ENCODE measurements at regions not wholly inside any gene's neighbourhood (a gene's known extent, or its start where the extent isn't known, plus 50 kb on each side); places are given as distances from the start of the nearest gene placed in this dataset.

- DNase-seq: no peak
- no peak overlapping the region for H3K27ac ChIP-seq (ENCODE audit: low read depth in 2 of 2, low read length in 1 of 2)
- no peaks in the 10 kb centered on the region for H3K36me3 ChIP-seq (replicated peaks in 1 of 2; ENCODE audit: control insufficient read depth in 1 of 2, insufficient read depth in 2 of 2, low read length in 1 of 2)
- CTCF ChIA-PET: interaction anchor here (0.6 kb wide), 1 partner anchor 264 kb away, joined by 3 read pairs; no protein-coding TSS in a partner anchor
- H3K79me2 ChIP-seq (ENCODE audit: insufficient read depth): no peaks in the 10 kb centered on the region
- TF ChIP-seq TEAD4 (IDR thresholded peaks at IDR 0.05; ENCODE audit: borderline replicate concordance, insufficient read depth) (no peak), MEF2A (IDR thresholded peaks at IDR 0.05; ENCODE audit: borderline replicate concordance, low read depth) (no peak), EZH2phosphoT487 (IDR thresholded peaks at IDR 0.05; ENCODE audit: borderline replicate concordance, low read depth) (no peak)
- 46% methylated on average over 2 of the region's 2 CpGs for whole genome bisulfite sequencing (ENCODE audit: low lambda C conversion rate)
- no peak overlapping the region for H3K4me3 ChIP-seq (ENCODE audit: low read depth in 2 of 2, low read length in 1 of 2)
- no peaks in the 10 kb centered on the region for H3K9me2 ChIP-seq
- no peaks in the 10 kb centered on the region for H3K4me1 ChIP-seq (ENCODE audit: control insufficient read depth in 1 of 2, insufficient read depth in 2 of 2, low read depth in 1 of 2, low read length in 1 of 2)
- no peak overlapping the region for H2AFZ ChIP-seq (ENCODE audit: low read depth)
- H3K9me3 ChIP-seq: no peaks in the 10 kb centered on the region
- H3K9ac ChIP-seq: no peak overlapping the region
- H3F3A ChIP-seq (replicated peaks; ENCODE audit: insufficient read depth): peaks cover 3% of the 10 kb centered on the region
- H3K4me2 ChIP-seq: no peak overlapping the region
- no peaks in the 10 kb centered on the region for H4K20me1 ChIP-seq (ENCODE audit: insufficient read depth)
- POLR2A ChIA-PET: no interaction called here
- H3K27me3 ChIP-seq (ENCODE audit: insufficient read depth): no peaks in the 10 kb centered on the region
Measured at GRCh38 chr12:85603556-85603955, 232.7 kb downstream of the RASSF9 start.

GRCh38 chr12:85606455-85606854 lies 229.8 kb downstream of the RASSF9 start:
- ChIA-PET POLR2A (no interaction called here), CTCF (no interaction called here)
- no peak overlapping the region for H3K9ac ChIP-seq
- no peak overlapping the region for H3K27ac ChIP-seq (ENCODE audit: low read depth in 2 of 2, low read length in 1 of 2)
- 58% methylated on average over 2 of the region's 2 CpGs for WGBS (ENCODE audit: low lambda C conversion rate)
- no peaks in the 10 kb centered on the region for H3K36me3 ChIP-seq (replicated peaks in 1 of 2; ENCODE audit: control insufficient read depth in 1 of 2, insufficient read depth in 2 of 2, low read length in 1 of 2)
- no peaks in the 10 kb centered on the region for H3K4me1 ChIP-seq (ENCODE audit: control insufficient read depth in 1 of 2, insufficient read depth in 2 of 2, low read depth in 1 of 2, low read length in 1 of 2)
- no peaks in the 10 kb centered on the region for H4K20me1 ChIP-seq (ENCODE audit: insufficient read depth)
- TF ChIP-seq RAD21 (IDR thresholded peaks at IDR 0.05; ENCODE audit: low read length): no peak
- no peak for TF ChIP-seq TEAD4 (IDR thresholded peaks at IDR 0.05; ENCODE audit: borderline replicate concordance, insufficient read depth)
- TF ChIP-seq MEF2A (IDR thresholded peaks at IDR 0.05; ENCODE audit: borderline replicate concordance, low read depth): no peak
- TF ChIP-seq USF1 (IDR thresholded peaks at IDR 0.05; ENCODE audit: borderline replicate concordance, low read depth): no peak
- TF ChIP-seq RXRA (IDR thresholded peaks at IDR 0.05; ENCODE audit: borderline replicate concordance, low read depth): no peak
- TF ChIP-seq YY1 (IDR thresholded peaks at IDR 0.05; ENCODE audit: low read depth): no peak
- no peak for TF ChIP-seq RCOR1 (IDR thresholded peaks at IDR 0.05; ENCODE audit: low read length)
- TF ChIP-seq FOXM1 (IDR thresholded peaks at IDR 0.05; ENCODE audit: low read depth): no peak
- no peak for TF ChIP-seq TCF12 (IDR thresholded peaks at IDR 0.05)
- no peak for TF ChIP-seq EP300 (IDR thresholded peaks at IDR 0.05; ENCODE audit: borderline replicate concordance in 1 of 2, low read depth in 1 of 2, low read length in 1 of 2)
- no peak for TF ChIP-seq PBX3 (IDR thresholded peaks at IDR 0.05)
- TF ChIP-seq GATA2 (CRISPR knock-in tag; IDR thresholded peaks at IDR 0.05): no peak
- TF ChIP-seq USF2 (IDR thresholded peaks at IDR 0.05; ENCODE audit: borderline replicate concordance, low read depth, low read length): no peak
- TF ChIP-seq CTCF (IDR thresholded peaks at IDR 0.05): no peak
- no peak for TF ChIP-seq CHD2 (IDR thresholded peaks at IDR 0.05; ENCODE audit: low read length, partially characterized antibody)
- TF ChIP-seq NRF1 (IDR thresholded peaks at IDR 0.05; ENCODE audit: low read depth, low read length): no peak
- no peak for TF ChIP-seq REST (IDR thresholded peaks at IDR 0.05; ENCODE audit: low read depth, low read length)
- no peak for TF ChIP-seq SMC3 (IDR thresholded peaks at IDR 0.05; ENCODE audit: low read depth, low read length)
- TF ChIP-seq POLR2AphosphoS5 (IDR thresholded peaks at IDR 0.05; ENCODE audit: low read depth, low read length): no peak
- no peak overlapping the region for H3K4me2 ChIP-seq
- peaks cover 3% of the 10 kb centered on the region for H3F3A ChIP-seq (replicated peaks; ENCODE audit: insufficient read depth)
- DNase-seq: no peak
- H3K9me3 ChIP-seq: no peaks in the 10 kb centered on the region
- H3K27me3 ChIP-seq (ENCODE audit: insufficient read depth): no peaks in the 10 kb centered on the region
- H3K79me2 ChIP-seq (ENCODE audit: insufficient read depth): no peaks in the 10 kb centered on the region
- H2AFZ ChIP-seq (ENCODE audit: low read depth): no peak overlapping the region
- no peaks in the 10 kb centered on the region for H3K9me2 ChIP-seq
- no peak overlapping the region for H3K4me3 ChIP-seq (ENCODE audit: low read depth in 2 of 2, low read length in 1 of 2)
